GM18873 (cell line): ENCODE measurements at regions not wholly inside any gene's neighbourhood (a gene's known extent, or its start where the extent isn't known, plus 50 kb on each side); places are given as distances from the start of the nearest gene placed in this dataset.
"Not testable (repeated sequence)": the region's sequence is repeated elsewhere in the genome, so short reads cannot be mapped to it uniquely, and the experiment has no call there.

ENCODE experiments used
- ATAC-seq: cut with Tn5 transposase; IDR thresholded peaks from one replicate; pipeline ENCODE4 v1.9.1; 2021; ENCODE audit warnings: mild to moderate bottlenecking, moderate library complexity, moderate number of reproducible peaks; ENCODE audit not compliant: unreplicated experiment, low FRiP score

- no peak for ATAC-seq
Measured at GRCh38 chr16:63806794-63807506, 1314.9 kb downstream of the CDH11 start.

DNA sequence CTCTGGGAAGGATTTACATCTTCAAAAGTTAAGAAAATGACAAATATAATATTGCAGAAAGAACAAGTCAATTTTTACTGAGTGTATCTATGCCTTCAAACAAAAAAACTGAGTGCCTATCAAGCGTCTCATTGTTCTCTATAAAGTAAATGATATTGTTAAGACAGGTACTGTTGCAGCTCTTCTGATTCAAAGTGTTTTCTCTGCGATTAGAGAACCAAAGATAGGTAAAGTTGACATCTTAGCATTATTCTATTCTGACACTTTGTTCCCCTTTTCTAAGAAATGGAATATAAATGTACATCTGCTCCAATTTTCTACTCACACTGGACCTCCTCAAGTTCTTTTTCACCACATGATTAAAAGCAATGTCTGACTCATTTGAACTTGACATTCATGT, 1317.7 kb downstream of the CDH11 start:
- no peak for ATAC-seq

DNA sequence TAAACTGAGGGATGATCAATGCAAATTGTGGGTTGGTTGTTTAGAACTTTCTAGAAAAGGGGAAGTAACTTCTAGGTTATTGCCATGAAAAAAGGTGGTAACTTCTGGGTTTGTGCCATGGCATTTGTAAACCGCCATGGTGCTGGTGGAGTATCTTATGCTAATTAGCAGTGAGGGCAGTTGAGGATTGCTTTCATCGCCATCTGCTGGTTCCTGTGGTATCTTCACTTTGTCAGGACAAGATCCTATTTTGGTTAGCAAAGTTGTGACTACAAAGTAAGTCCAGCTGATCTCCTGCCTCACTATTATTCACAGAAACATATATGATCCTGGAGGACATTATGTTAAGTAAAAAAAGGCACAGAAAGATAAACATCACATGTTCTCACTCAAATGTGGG, 1332.3 kb downstream of the CDH11 start:
- no peak for ATAC-seq

- no peak for ATAC-seq
Measured at GRCh38 chr16:63787014-63787413, 1334.8 kb downstream of the CDH11 start.

DNA sequence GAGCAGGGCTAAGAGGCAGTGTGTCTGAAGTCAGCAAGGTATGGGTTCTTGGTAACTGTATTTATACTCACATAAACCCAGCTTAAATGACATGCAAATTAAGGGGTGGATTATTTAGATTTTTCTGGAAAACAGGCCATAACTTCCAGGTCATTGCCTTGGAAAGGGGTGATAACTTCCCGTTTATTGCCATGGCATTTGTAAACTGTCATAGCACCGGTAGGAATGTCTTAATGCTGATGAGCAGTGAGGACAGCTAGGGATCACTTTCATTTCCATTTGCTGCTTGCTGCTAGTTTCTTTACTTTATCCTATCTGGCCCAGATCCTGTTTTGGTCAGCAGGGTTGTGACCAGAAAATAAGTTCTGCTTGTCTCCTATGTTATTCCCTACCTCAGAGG, 1336.7 kb downstream of the CDH11 start:
- ATAC-seq: no peak

DNA sequence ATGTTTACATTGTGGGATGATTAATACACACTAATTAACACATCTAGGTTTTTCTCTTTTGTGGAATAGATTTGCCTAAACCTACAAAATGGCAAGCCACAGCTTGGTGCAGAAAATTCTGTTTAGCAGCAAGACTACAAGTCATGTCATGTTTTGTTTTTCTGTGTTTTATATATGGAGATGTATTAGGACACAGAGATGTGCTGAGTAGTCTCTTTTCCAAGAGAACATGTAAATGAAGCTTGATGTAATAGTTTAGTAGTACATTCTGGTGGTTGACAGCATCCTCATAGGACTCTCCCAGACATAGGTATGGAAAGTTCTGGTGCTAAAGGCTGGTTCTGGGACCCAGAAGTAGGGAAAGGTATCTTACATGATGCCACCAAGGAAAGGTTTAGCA, 1345.4 kb downstream of the CDH11 start:
- ATAC-seq: no peak

DNA sequence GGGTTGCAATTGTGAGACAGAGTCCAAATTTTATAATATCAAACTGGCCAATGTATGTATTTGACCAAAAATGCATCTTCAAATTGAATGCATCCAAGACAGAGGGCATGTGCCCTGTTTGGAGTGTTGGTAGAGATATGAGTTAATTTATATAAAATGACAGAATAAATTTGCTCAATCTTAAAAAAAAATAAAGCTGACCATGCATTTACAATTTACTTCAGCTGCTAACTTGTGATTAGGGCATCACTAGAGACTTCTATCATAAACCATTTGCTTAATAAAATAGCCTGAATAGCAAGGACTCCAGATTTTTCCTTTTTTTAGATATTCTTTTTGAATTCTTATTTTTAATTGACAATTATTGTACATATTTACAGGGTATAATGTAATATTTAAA, 1345.8 kb downstream of the CDH11 start:
- no peak for ATAC-seq

- ATAC-seq: no peak
Measured at GRCh38 chr16:63774302-63774701, 1347.6 kb downstream of the CDH11 start.

GRCh38 chr16:63769211-63769610, 1352.7 kb downstream of the CDH11 start:
- ATAC-seq: no peak

GRCh38 chr16:63760246-63760645, 1361.6 kb downstream of the CDH11 start:
- ATAC-seq: not testable (repeated sequence)

DNA sequence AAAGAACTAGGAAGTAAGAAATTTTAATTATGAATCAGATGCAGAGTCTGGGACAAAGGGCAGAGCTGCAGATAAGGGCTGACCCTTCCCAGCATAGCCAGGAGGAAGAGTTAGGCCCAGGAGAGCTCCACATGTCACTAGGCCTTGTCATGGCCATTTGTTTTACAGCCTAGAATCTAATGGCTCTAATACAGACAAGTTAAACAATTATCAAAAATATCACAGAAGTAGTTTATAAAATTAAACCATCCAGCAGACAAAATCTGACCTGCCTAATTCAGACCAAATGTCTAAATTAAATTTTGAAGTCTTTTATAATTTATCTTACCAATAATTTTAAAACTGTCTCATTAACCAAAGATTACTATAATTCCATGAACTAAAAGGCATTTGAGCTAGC, 1369.5 kb downstream of the CDH11 start:
- no peak for ATAC-seq

GRCh38 chr16:63749276-63749675, 1372.6 kb downstream of the CDH11 start:
- no peak for ATAC-seq

DNA sequence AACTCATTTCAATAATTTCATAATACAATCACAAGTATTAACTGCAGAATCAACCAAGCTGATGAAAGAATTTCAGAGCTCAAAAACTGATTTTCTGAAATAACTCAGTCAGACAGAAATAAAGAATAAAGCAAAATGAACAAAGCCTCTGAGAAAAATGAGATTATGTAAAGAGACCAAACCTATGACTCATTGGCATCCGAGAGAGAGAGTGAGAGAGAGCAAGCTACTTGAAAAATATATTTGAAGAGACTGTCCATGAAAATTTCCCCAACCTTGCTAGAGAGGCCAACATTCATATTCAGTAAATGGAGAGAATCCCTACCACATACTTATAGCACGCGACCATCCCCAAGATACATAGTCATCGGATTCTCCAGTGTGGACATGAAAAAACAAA, 1376.4 kb downstream of the CDH11 start:
- no peak for ATAC-seq

- no peak for ATAC-seq
Measured at GRCh38 chr16:63744077-63744874, 1377.6 kb downstream of the CDH11 start.

GRCh38 chr16:63742150-63742549, 1379.7 kb downstream of the CDH11 start:
- no peak for ATAC-seq

GRCh38 chr16:63737633-63738032, 1384.2 kb downstream of the CDH11 start:
- ATAC-seq: no peak

- ATAC-seq: no peak
Measured at GRCh38 chr16:63735456-63735855, 1386.4 kb downstream of the CDH11 start.

- ATAC-seq: no peak
Measured at GRCh38 chr16:63720848-63721247, 1401.0 kb downstream of the CDH11 start.

DNA sequence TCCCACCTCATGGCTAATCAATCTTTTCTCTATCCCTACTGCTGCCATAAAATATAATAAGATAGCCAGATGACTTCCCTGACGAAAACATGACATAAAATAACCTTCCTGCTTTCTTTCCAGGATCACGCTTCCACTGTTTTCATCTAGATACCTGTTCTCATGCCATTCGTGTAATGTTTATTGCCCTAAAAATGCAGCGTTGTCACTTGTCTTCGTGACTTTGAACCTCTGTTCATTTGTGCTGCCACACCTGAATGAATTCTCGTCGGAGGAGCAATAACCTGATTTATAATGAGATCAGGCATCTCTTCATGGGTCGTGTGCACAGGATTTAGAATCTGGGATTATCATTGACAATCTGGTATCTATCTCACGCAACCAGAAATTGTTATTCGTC, 1401.9 kb downstream of the CDH11 start:
- no peak for ATAC-seq

- ATAC-seq: no peak
Measured at GRCh38 chr16:63717806-63718205, 1404.1 kb downstream of the CDH11 start.

DNA sequence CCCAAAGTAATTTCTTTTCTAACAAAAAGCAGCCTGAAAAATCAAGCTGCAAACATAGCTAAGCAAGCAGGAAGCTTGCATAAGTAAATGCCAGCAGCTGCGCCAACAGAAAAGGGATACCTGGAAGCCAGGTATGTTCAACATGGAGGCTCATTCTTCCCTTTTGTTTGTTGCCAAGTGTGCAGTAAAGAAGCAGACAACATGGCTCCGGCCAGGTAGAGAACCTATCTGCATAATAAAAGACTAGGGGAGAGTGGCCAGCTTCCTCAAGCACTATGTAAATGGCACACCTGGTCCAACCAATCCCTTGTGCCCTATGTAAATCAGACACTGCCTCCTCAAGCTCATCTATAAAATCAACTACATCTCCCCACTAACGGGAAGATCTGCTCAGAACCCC, 1407.0 kb downstream of the CDH11 start:
- ATAC-seq: no peak

DNA sequence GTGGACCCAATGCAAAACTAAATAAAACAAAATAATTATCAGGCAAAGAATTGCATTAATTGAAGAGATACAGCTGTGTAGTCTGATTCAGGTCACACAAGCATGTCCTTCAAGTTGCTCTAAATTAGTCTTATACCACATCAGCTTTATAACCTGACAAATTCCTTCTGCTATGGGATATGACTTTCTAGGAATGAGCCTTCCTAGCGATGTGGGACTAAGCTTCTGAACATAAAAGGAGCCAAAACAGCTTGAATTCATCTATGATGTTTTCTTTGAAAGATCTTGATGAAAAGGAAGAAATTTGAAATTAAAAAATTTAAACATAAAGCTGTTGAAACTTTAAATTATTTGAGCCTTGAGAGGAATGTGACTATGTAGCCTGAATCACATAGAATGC, 1409.1 kb downstream of the CDH11 start:
- no peak for ATAC-seq
